CD4-positive, alpha-beta T cell treated with Interleukin-17A for 1 hour (primary cell): ENCODE measurements at regions not wholly inside any gene's neighbourhood (a gene's known extent, or its start where the extent isn't known, plus 50 kb on each side); places are given as distances from the start of the nearest gene placed in this dataset.

Experiments used
- DNase-seq: peaks from one replicate; pipeline ENCODE4 v3.0.0-alpha.2; 2020

- no peak for DNase-seq
Observed at GRCh38 chr3:44179246-44179645, 62.4 kb upstream of the TOPAZ1 start.

GRCh38 chr3:44184319-44184953, 57.2 kb upstream of the TOPAZ1 start:
- no peak for DNase-seq

- DNase-seq, result no peak
Observed at GRCh38 chr3:44185396-44185915, 56.2 kb upstream of the TOPAZ1 start.

- DNase-seq, result no peak
Observed at GRCh38 chr3:44186111-44186672, 55.5 kb upstream of the TOPAZ1 start.

GRCh38 chr3:44186712-44187111, 55.0 kb upstream of the TOPAZ1 start:
- DNase-seq, result no peak
